NCI-H2171 treated with DMSO at 0.1 percent for 48 hours (cell line): ENCODE measurements at regions not wholly inside any gene's neighbourhood (a gene's known extent, or its start where the extent isn't known, plus 50 kb on each side); places are given as distances from the start of the nearest gene placed in this dataset.

Experiments used
- DNase-seq: peaks from one replicate; lab custom pipeline; 2025; lab: John Stamatoyannopoulos, UW

GRCh38 chr14:22415605-22415959 is 173.4 kb downstream of the DAD1 start:
- DNase-seq: no peak

- no peak for DNase-seq
Measured at GRCh38 chr14:22414876-22415604, 174.0 kb downstream of the DAD1 start.

- peak; percentile 73 for DNase-seq
Measured at GRCh38 chr14:22412926-22413411, 176.1 kb downstream of the DAD1 start.

- DNase-seq: no peak
Measured at GRCh38 chr14:22411398-22412055, 177.5 kb downstream of the DAD1 start.

GRCh38 chr14:22410497-22410896 is 178.5 kb downstream of the DAD1 start:
- no peak for DNase-seq

- DNase-seq: no peak
Measured at GRCh38 chr14:22409006-22409405, 180.0 kb downstream of the DAD1 start.

GRCh38 chr14:22408547-22408946 is 180.5 kb downstream of the DAD1 start:
- no peak for DNase-seq

- no peak for DNase-seq
Measured at GRCh38 chr14:22407033-22407432, 182.0 kb downstream of the DAD1 start.

GRCh38 chr14:22405201-22405600 is 183.8 kb downstream of the DAD1 start:
- DNase-seq: no peak

GRCh38 chr14:22403296-22403695 is 185.7 kb downstream of the DAD1 start:
- no peak for DNase-seq

- no peak for DNase-seq
Measured at GRCh38 chr14:22400655-22401259, 188.3 kb downstream of the DAD1 start.

GRCh38 chr14:22399776-22400175 is 189.2 kb downstream of the DAD1 start:
- no peak for DNase-seq

- peak; percentile 62 for DNase-seq
Measured at GRCh38 chr14:22397221-22397737, 191.7 kb downstream of the DAD1 start.

- no peak for DNase-seq
Measured at GRCh38 chr14:22395803-22396202, 193.2 kb downstream of the DAD1 start.

- DNase-seq: no peak
Measured at GRCh38 chr14:22394616-22395015, 194.4 kb downstream of the DAD1 start.

- no peak for DNase-seq
Measured at GRCh38 chr14:22393796-22394195, 195.2 kb downstream of the DAD1 start.

- peak; percentile 90 for DNase-seq
Measured at GRCh38 chr14:22391908-22392565, 197.0 kb downstream of the DAD1 start.

GRCh38 chr14:22390824-22391461 is 198.1 kb downstream of the DAD1 start:
- no peak for DNase-seq

GRCh38 chr14:22390195-22390594 is 198.8 kb downstream of the DAD1 start:
- no peak for DNase-seq

- no peak for DNase-seq
Measured at GRCh38 chr14:22388669-22389595, 200.1 kb downstream of the DAD1 start.

- peak; percentile 58 for DNase-seq
Measured at GRCh38 chr14:22387776-22388241, 201.2 kb downstream of the DAD1 start.
